H1 (cell line): ENCODE measurements at regions not wholly inside any gene's neighbourhood (a gene's known extent, or its start where the extent isn't known, plus 50 kb on each side); places are given as distances from the start of the nearest gene placed in this dataset.

Source experiments
- CTCF ChIA-PET: fragments of 300-600 bp; sonication (Branson Sonifier 250); formaldehyde crosslinking; loops from one replicate; lab custom pipeline; 2021; ENCODE audit not compliant: partially characterized antibody; lab: Charles Lee
- POLR2A ChIA-PET: fragments of 300-600 bp; sonication (Branson Sonifier 250); formaldehyde crosslinking; loops from one replicate; lab custom pipeline; 2021; ENCODE audit warnings: inconsistent platforms; ENCODE audit not compliant: partially characterized antibody; lab: Charles Lee
- DNase-seq, 2 experiments: peaks; one replicate each; pipeline versions ENCODE4 v3.0.0 to v3.0.0-alpha.2; 2010 to 2022; ENCODE audit warnings: low spot score in 2 of 2, low read depth in 1 of 2, mixed read lengths in 1 of 2
- FAIRE-seq: peaks from 2 replicates; lab custom pipeline; 2011; peaks lifted over from hg19 to GRCh38; lab: Jason Lieb, UNC
- H2AFZ ChIP-seq: 2 replicates; pipeline ENCODE4 v1.8.1; 2012; ENCODE audit warnings: low read length, inconsistent platforms
- H2AK5ac ChIP-seq: 2 replicates; pipeline ENCODE4 v1.6.1; 2013; ENCODE audit warnings: low read depth, low read length
- H2BK120ac ChIP-seq: replicated peaks from 2 replicates; pipeline ENCODE3; 2013; ENCODE audit warnings: low read depth, low read length, inconsistent platforms
- H2BK12ac ChIP-seq: 2 replicates; pipeline ENCODE4 v1.6.1; 2013; ENCODE audit warnings: low read depth, low read length
- H2BK15ac ChIP-seq: 2 replicates; pipeline ENCODE4 v1.6.1; 2013; ENCODE audit warnings: low read length
- H2BK20ac ChIP-seq: 2 replicates; pipeline ENCODE4 v1.6.1; 2013; ENCODE audit warnings: low read length
- H2BK5ac ChIP-seq: 2 replicates; pipeline ENCODE4 v1.6.1; 2013; ENCODE audit warnings: low read depth, low read length
- H3K14ac ChIP-seq: 2 replicates; pipeline ENCODE4 v1.6.1; 2013; ENCODE audit warnings: inconsistent platforms; ENCODE audit not compliant: insufficient read length
- H3K18ac ChIP-seq: 2 replicates; pipeline ENCODE4 v1.6.1; 2013; ENCODE audit warnings: low read length; ENCODE audit errors: extremely low read depth
- H3K23ac ChIP-seq: 2 replicates; pipeline ENCODE4 v1.6.1; 2013; ENCODE audit warnings: inconsistent platforms; ENCODE audit not compliant: insufficient read length
- H3K23me2 ChIP-seq: 2 replicates; pipeline ENCODE4 v1.6.1; 2013; ENCODE audit warnings: low read depth, low read length
- H3K27ac ChIP-seq: 2 replicates; pipeline ENCODE4 v1.6.1; 2011; ENCODE audit warnings: low read depth, low read length, inconsistent platforms
- H3K27me3 ChIP-seq, 4 experiments: replicated peaks in 1 of 4; 1 replicate in 1 of 4; 2 replicates in 3 of 4; pipeline versions ENCODE4 v1.6.1 to v1.8.1; 2011 to 2013; ENCODE audit warnings: low read length in 3 of 4, mild to moderate bottlenecking in 3 of 4, inconsistent platforms in 2 of 4, mixed read lengths in 2 of 4, moderate library complexity in 1 of 4; ENCODE audit not compliant: control insufficient read depth in 3 of 4, insufficient read depth in 3 of 4; ENCODE audit errors: extremely low read depth in 1 of 4
- H3K36me3 ChIP-seq, 4 experiments: 2 replicates each; pipeline versions ENCODE4 v1.6.1 to v1.8.1; 2011 to 2013; ENCODE audit warnings: mild to moderate bottlenecking in 4 of 4, low read length in 3 of 4, moderate library complexity in 2 of 4, control low read depth in 1 of 4, inconsistent platforms in 1 of 4; ENCODE audit not compliant: insufficient read depth in 4 of 4, control insufficient read depth in 2 of 4
- H3K4ac ChIP-seq: replicated peaks from 2 replicates; pipeline ENCODE3; 2013; ENCODE audit warnings: low read length, low read depth, mixed read lengths, inconsistent platforms; ENCODE audit not compliant: insufficient read length
- H3K4me1 ChIP-seq, 4 experiments: replicated peaks in 1 of 4; 1 replicate in 1 of 4; 2 replicates in 3 of 4; pipeline versions ENCODE4 v1.6.1 to v1.8.1; 2011 to 2013; ENCODE audit warnings: low read length in 3 of 4, inconsistent platforms in 2 of 4, mixed read lengths in 1 of 4; ENCODE audit not compliant: insufficient read depth in 4 of 4, control insufficient read depth in 3 of 4
- H3K4me2 ChIP-seq, 2 experiments: 2 replicates each; pipeline versions ENCODE4 v1.6.1 to v1.8.1; 2011 to 2013; ENCODE audit warnings: low read depth in 2 of 2, low read length in 2 of 2, control low read depth in 1 of 2, inconsistent platforms in 1 of 2, mild to moderate bottlenecking in 1 of 2; ENCODE audit not compliant: insufficient read depth in 1 of 2
- H3K4me3 ChIP-seq, 4 experiments: fragments of 200-600, 300-600 bp in 1 of 4; sonication (generic), shearing (Covaris generic), sonication (Bioruptor Twin) in 1 of 4; 2 replicates each; pipeline versions ENCODE4 v1.5.1 to v1.8.1; 2011 to 2016; ENCODE audit warnings: low read length in 4 of 4, low read depth in 3 of 4, control low read depth in 2 of 4, inconsistent platforms in 2 of 4, mild to moderate bottlenecking in 2 of 4, mixed read lengths in 1 of 4, moderate library complexity in 1 of 4; ENCODE audit not compliant: insufficient read depth in 2 of 4; ENCODE audit errors: extremely low read depth in 1 of 4
- H3K56ac ChIP-seq: replicated peaks from 2 replicates; pipeline ENCODE3; 2013; ENCODE audit warnings: low read depth, mild to moderate bottlenecking, mixed read lengths, low read length, inconsistent platforms; ENCODE audit not compliant: insufficient read length
- H3K79me1 ChIP-seq: 2 replicates; pipeline ENCODE4 v1.6.1; 2013; ENCODE audit warnings: low read depth, low read length, control low read depth
- H3K79me2 ChIP-seq, 2 experiments: 2 replicates each; pipeline versions ENCODE4 v1.6.1 to v1.8.1; 2012 to 2013; ENCODE audit warnings: low read length in 2 of 2, mild to moderate bottlenecking in 2 of 2, inconsistent platforms in 1 of 2; ENCODE audit not compliant: insufficient read depth in 2 of 2, control insufficient read depth in 1 of 2
- H3K9ac ChIP-seq, 4 experiments: replicated peaks in 1 of 4; 1 replicate in 1 of 4; 2 replicates in 3 of 4; pipeline versions ENCODE4 v1.6.1 to v1.8.1; 2011 to 2013; ENCODE audit warnings: low read depth in 3 of 4, low read length in 3 of 4, control low read depth in 2 of 4, mild to moderate bottlenecking in 2 of 4, moderate library complexity in 2 of 4, inconsistent platforms in 1 of 4; ENCODE audit errors: extremely low read depth in 1 of 4
- H3K9me3 ChIP-seq, 2 experiments: 2 replicates each; pipeline versions ENCODE4 v1.6.1 to v1.8.1; 2012 to 2013; ENCODE audit warnings: mild to moderate bottlenecking in 2 of 2, moderate library complexity in 2 of 2, control low read depth in 1 of 2, inconsistent platforms in 1 of 2, low read depth in 1 of 2, low read length in 1 of 2, mixed read lengths in 1 of 2; ENCODE audit not compliant: insufficient read depth in 2 of 2
- H4K20me1 ChIP-seq, 2 experiments: replicated peaks in 1 of 2; 2 replicates each; pipeline versions ENCODE3 to v1.8.1; 2011 to 2013; ENCODE audit warnings: inconsistent platforms in 2 of 2, low read length in 2 of 2, mild to moderate bottlenecking in 1 of 2; ENCODE audit not compliant: insufficient read depth in 2 of 2, control insufficient read depth in 1 of 2
- H4K5ac ChIP-seq: 2 replicates; pipeline ENCODE4 v1.6.1; 2013; ENCODE audit warnings: low read length, low read depth, mixed read lengths, inconsistent platforms; ENCODE audit not compliant: insufficient read length
- H4K8ac ChIP-seq: 2 replicates; pipeline ENCODE4 v1.8.0; 2013; ENCODE audit warnings: mild to moderate bottlenecking, moderate library complexity, low read length, inconsistent platforms; ENCODE audit not compliant: insufficient read depth; ENCODE audit errors: extremely low read depth
- H4K91ac ChIP-seq: replicated peaks from 2 replicates; pipeline ENCODE3; 2013; ENCODE audit warnings: low read length, mixed read lengths, inconsistent platforms; ENCODE audit not compliant: insufficient read length
- CHD1 ChIP-seq: IDR thresholded peaks from 2 replicates; pipeline ENCODE4 v1.6.1; 2012; ENCODE audit warnings: low read depth, low read length, improper control_type of control experiment
- CHD2 ChIP-seq: IDR thresholded peaks from 2 replicates; pipeline ENCODE4 v1.6.1; 2012; ENCODE audit warnings: low read length, improper control_type of control experiment
- CREB1 ChIP-seq: IDR thresholded peaks from 2 replicates; pipeline ENCODE4 v1.6.1; 2012; ENCODE audit warnings: inconsistent platforms
- CTBP2 ChIP-seq: IDR thresholded peaks from 2 replicates; pipeline ENCODE4 v1.7.0; 2011; ENCODE audit warnings: borderline replicate concordance, mild to moderate bottlenecking, moderate library complexity, mixed read lengths, low read length; ENCODE audit not compliant: insufficient read depth, insufficient read length
- FOSL1 ChIP-seq: IDR thresholded peaks from 2 replicates; pipeline ENCODE4 v1.6.1; 2011; ENCODE audit warnings: mild to moderate bottlenecking, low read depth, low read length, moderate library complexity; ENCODE audit not compliant: insufficient read depth
- KDM4A ChIP-seq: IDR thresholded peaks from one replicate; pipeline ENCODE4 v1.7.1; 2012; ENCODE audit warnings: low read depth, mild to moderate bottlenecking, moderate library complexity, low read length, inconsistent platforms; ENCODE audit not compliant: severe bottlenecking
- KDM5A ChIP-seq: fragments of 200-600 bp; IDR thresholded peaks from 2 replicates; pipeline ENCODE4 v1.7.1; 2012; ENCODE audit warnings: mild to moderate bottlenecking, low read length, inconsistent platforms, mixed read lengths
- NANOG ChIP-seq: IDR thresholded peaks from 2 replicates; pipeline ENCODE4 v1.6.1; 2011; ENCODE audit warnings: low read length, low read depth, mild to moderate bottlenecking, inconsistent platforms; ENCODE audit not compliant: insufficient read depth, poor library complexity, severe bottlenecking
- RNF2 ChIP-seq: fragments of 200-900, 300-1000 bp; sonication (generic); IDR thresholded peaks from 2 replicates; pipeline ENCODE4 v1.7.1; 2016; ENCODE audit warnings: borderline replicate concordance, low read depth, mild to moderate bottlenecking, antibody characterized with exemption, low read length; ENCODE audit not compliant: poor library complexity, severe bottlenecking; ENCODE audit errors: missing control alignments
- SIN3A ChIP-seq, 2 experiments: IDR thresholded peaks in 1 of 2; conservative IDR thresholded peaks in 1 of 2; 2 replicates each; pipeline ENCODE4 v1.6.1; 2011 to 2012; ENCODE audit warnings: low read length in 2 of 2, improper control_type of control experiment in 1 of 2, low read depth in 1 of 2, mild to moderate bottlenecking in 1 of 2
- TAF7 ChIP-seq: optimal IDR thresholded peaks from 2 replicates; pipeline ENCODE3; 2011; ENCODE audit warnings: low read depth, mild to moderate bottlenecking, inconsistent platforms, low read length, moderate library complexity, borderline replicate concordance
- YY1 ChIP-seq: IDR thresholded peaks from 2 replicates; pipeline ENCODE4 v1.6.1; 2011; ENCODE audit warnings: low read depth, mild to moderate bottlenecking, low read length
- WGBS, 2 experiments: shearing (Covaris generic) in 1 of 2; methylation state at CpG; one replicate each; pipeline versions ENCODE4 v1.1.6 to v1.1.7; 2013 to 2015; ENCODE audit warnings: low lambda C conversion rate in 2 of 2, mixed read lengths in 2 of 2, inconsistent platforms in 1 of 2, low coverage in 1 of 2, missing lambda C conversion rate in 1 of 2; ENCODE audit not compliant: insufficient replicate concordance in 2 of 2, insufficient coverage in 1 of 2, insufficient read length in 1 of 2; ENCODE audit errors: extremely low coverage in 1 of 2, missing lambda C conversion rate in 1 of 2; 5-methylcytosine and 5-hydroxymethylcytosine counted together
- TF ChIP-seq, protein P1 (sequence below): IDR thresholded peaks from 2 replicates; pipeline ENCODE4 v1.6.1; 2012; ENCODE audit warnings: low read length, inconsistent platforms

DNA sequence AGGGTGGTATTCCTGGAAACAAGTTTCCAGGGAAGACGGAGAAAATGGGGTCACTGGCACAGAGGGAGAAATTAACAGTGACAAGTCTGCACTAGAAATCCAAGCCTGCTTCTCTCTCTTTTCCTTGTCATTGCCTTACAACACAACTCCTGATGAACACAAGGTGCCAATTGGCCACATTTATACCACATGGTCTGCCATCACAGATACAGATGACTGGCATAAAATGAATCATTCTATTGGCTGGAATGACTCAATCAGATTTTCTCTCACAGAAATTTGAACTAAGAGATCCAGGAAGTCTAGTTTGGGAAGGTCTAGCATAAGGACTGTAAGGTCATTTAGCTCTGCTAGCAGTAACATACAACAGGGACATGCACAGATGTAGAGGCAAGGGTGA is 190.3 kb downstream of the LINC00237 start:
- H3K18ac ChIP-seq, result no peak overlapping the region
- no peak overlapping the region for H2BK20ac ChIP-seq
- H2BK120ac ChIP-seq, result no peak overlapping the region
- no peak overlapping the region for H3K56ac ChIP-seq
- no peak overlapping the region for H4K5ac ChIP-seq
- H3K79me2 ChIP-seq, result no peaks in the 10 kb centered on the region
- DNase-seq, result no peak
- ChIA-PET POLR2A (no interaction called here), CTCF (no interaction called here)
- 56% methylated on average over 1 of the region's 1 CpG; no CpG with 5 or more reads in 1 of the 2 experiments for WGBS, 2 experiments
- no peak overlapping the region for H3K4ac ChIP-seq
- no peak overlapping the region for H2BK12ac ChIP-seq
- H3K27ac ChIP-seq, result no peak overlapping the region
- H3K9me3 ChIP-seq, result peaks cover 0 to 5% of the 10 kb centered on the region in 2 experiments; a peak in 1 of 4 replicates
- no peak overlapping the region for H2BK5ac ChIP-seq
- no peak overlapping the region for H3K4me3 ChIP-seq
- H3K9ac ChIP-seq, result no peak overlapping the region
- FAIRE-seq, result no peak
- TF ChIP-seq TAF7 (no peak), CHD2 (no peak), YY1 (no peak), SIN3A (conservative IDR thresholded peaks at IDR 0.05 in 1 of 2, IDR thresholded peaks at IDR 0.05 in 1 of 2; ENCODE audit: low read depth in 1 of 2, low read length in 2 of 2) (no peak), RNF2 (no peak), KDM5A (no peak), NANOG (no peak), CREB1 (no peak), KDM4A (no peak), CTBP2 (no peak), FOSL1 (no peak), CHD1 (no peak)
- TF ChIP-seq, protein P1, sequence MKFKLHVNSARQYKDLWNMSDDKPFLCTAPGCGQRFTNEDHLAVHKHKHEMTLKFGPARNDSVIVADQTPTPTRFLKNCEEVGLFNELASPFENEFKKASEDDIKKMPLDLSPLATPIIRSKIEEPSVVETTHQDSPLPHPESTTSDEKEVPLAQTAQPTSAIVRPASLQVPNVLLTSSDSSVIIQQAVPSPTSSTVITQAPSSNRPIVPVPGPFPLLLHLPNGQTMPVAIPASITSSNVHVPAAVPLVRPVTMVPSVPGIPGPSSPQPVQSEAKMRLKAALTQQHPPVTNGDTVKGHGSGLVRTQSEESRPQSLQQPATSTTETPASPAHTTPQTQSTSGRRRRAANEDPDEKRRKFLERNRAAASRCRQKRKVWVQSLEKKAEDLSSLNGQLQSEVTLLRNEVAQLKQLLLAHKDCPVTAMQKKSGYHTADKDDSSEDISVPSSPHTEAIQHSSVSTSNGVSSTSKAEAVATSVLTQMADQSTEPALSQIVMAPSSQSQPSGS, result no peak
- no peaks in the 10 kb centered on the region for H3K23me2 ChIP-seq
- no peak overlapping the region for H3K23ac ChIP-seq
- no peak overlapping the region for H4K8ac ChIP-seq
- no peak overlapping the region for H3K14ac ChIP-seq
- H3K36me3 ChIP-seq, result no peaks in the 10 kb centered on the region
- no peak overlapping the region for H2BK15ac ChIP-seq
- no peak overlapping the region for H2AFZ ChIP-seq
- H2AK5ac ChIP-seq, result no peak overlapping the region
- H3K27me3 ChIP-seq, result no peaks in the 10 kb centered on the region
- no peaks in the 10 kb centered on the region for H3K4me1 ChIP-seq
- no peak overlapping the region for H4K91ac ChIP-seq
- H4K20me1 ChIP-seq, result no peaks in the 10 kb centered on the region
- no peaks in the 10 kb centered on the region for H3K79me1 ChIP-seq
- H3K4me2 ChIP-seq, result no peak overlapping the region
